PC-3 (cell line): ENCODE measurements at regions not wholly inside any gene's neighbourhood (a gene's known extent, or its start where the extent isn't known, plus 50 kb on each side); places are given as distances from the start of the nearest gene placed in this dataset.

ENCODE experiments used
- CTCF ChIP-seq: fragments of 300-600 bp; sonication (generic); conservative IDR thresholded peaks from 2 replicates; pipeline ENCODE4 v1.5.1; 2017; ENCODE audit warnings: antibody characterized with exemption, low read depth, mild to moderate bottlenecking, low read length
- EZH2 ChIP-seq: fragments of 300-600 bp; sonication (generic); IDR thresholded peaks from one replicate; pipeline ENCODE4 v1.6.1; 2017; ENCODE audit warnings: antibody characterized with exemption, mild to moderate bottlenecking, low read length; ENCODE audit not compliant: unreplicated experiment
- EZH2phosphoT487 ChIP-seq: fragments of 300-600 bp; sonication (generic); IDR thresholded peaks from 2 replicates; pipeline ENCODE4 v1.6.1; 2018; ENCODE audit warnings: mild to moderate bottlenecking, antibody characterized with exemption, low read length, borderline replicate concordance

GRCh38 chr2:104402825-104403224 is 451.1 kb upstream of the POU3F3 start:
- TF ChIP-seq CTCF, result no peak
- no peak for TF ChIP-seq EZH2phosphoT487
- no peak for TF ChIP-seq EZH2
